DMS 273 (cell line): ENCODE measurements at regions not wholly inside any gene's neighbourhood (a gene's known extent, or its start where the extent isn't known, plus 50 kb on each side); places are given as distances from the start of the nearest gene placed in this dataset.

Experiments used
- DNase-seq: peaks from one replicate; lab custom pipeline; 2025; ENCODE audit not compliant: unreplicated experiment; lab: John Stamatoyannopoulos, UW

DNA sequence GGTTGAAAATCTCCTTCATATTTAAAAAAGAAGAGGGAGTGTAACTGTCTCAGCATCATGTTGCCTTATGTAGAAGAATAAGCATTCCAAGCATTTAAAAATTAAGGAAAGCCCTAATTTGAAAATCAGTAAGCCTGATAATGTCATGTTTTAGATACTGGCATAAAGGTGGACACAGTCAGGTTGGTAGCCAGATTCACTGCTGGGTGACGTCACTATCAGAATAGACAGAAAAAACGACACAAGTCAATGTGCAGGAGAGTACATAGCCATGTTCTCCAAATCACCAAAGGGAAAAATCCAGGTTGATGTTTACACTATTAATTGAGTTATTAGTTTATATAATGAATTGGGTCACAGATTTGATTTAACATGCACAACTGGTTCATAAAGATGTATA is 50.8 kb upstream of the POU3F2 start:
- DNase-seq, result no peak
